GM23338 (cell line): ENCODE measurements at regions not wholly inside any gene's neighbourhood (a gene's known extent, or its start where the extent isn't known, plus 50 kb on each side); places are given as distances from the start of the nearest gene placed in this dataset.

Experiments used
- ATAC-seq: fragments of 200-7000 bp; cut with Tn5 transposase; 3 replicates; pipeline ENCODE4 v1.9.1; 2020
- DNase-seq: peaks from one replicate; pipeline ENCODE4 v3.0.0-alpha.2; 2015; ENCODE audit warnings: low spot score
- H2AFZ ChIP-seq: fragments of 200-600 bp; sonication (generic); 2 replicates; pipeline ENCODE4 v1.8.0; 2016; ENCODE audit warnings: antibody characterized with exemption, mild to moderate bottlenecking, moderate library complexity
- H3F3A ChIP-seq: fragments of 200-600 bp; sonication (generic); replicated peaks from 2 replicates; pipeline ENCODE4 v1.8.0; 2017; ENCODE audit warnings: antibody characterized with exemption, mixed run types, low read depth
- H3K27ac ChIP-seq: fragments of 200-600 bp; sonication (generic); 2 replicates; pipeline ENCODE4 v1.6.1; 2016; ENCODE audit warnings: low read depth
- H3K27me3 ChIP-seq: fragments of 200-600 bp; sonication (generic); 2 replicates; pipeline ENCODE4 v1.8.0; 2016; ENCODE audit warnings: mild to moderate bottlenecking, mixed run types, moderate library complexity; ENCODE audit not compliant: insufficient read depth
- H3K36me3 ChIP-seq: fragments of 200-600 bp; sonication (generic); 2 replicates; pipeline ENCODE4 v1.8.0; 2016; ENCODE audit warnings: mild to moderate bottlenecking; ENCODE audit not compliant: insufficient read depth
- H3K4me1 ChIP-seq: fragments of 200-600 bp; sonication (generic); 2 replicates; pipeline ENCODE4 v1.8.0; 2016; ENCODE audit warnings: mild to moderate bottlenecking, moderate library complexity; ENCODE audit not compliant: insufficient read depth
- H3K4me2 ChIP-seq: fragments of 200-600 bp; sonication (generic); 2 replicates; pipeline ENCODE4 v1.7.1; 2017; ENCODE audit warnings: mixed run types
- H3K4me3 ChIP-seq: fragments of 200-600 bp; sonication (generic); 2 replicates; pipeline ENCODE4 v1.6.1; 2016; ENCODE audit warnings: mixed run types
- H3K79me2 ChIP-seq: fragments of 200-600 bp; sonication (generic); replicated peaks from 2 replicates; pipeline ENCODE4 v1.8.0; 2017; ENCODE audit warnings: mild to moderate bottlenecking; ENCODE audit not compliant: insufficient read depth
- H3K9me2 ChIP-seq: fragments of 200-600 bp; sonication (generic); 2 replicates; pipeline ENCODE4 v1.8.0; 2017; ENCODE audit not compliant: insufficient read depth
- H4K20me1 ChIP-seq: fragments of 200-600 bp; sonication (generic); replicated peaks from 2 replicates; pipeline ENCODE4 v1.8.0; 2017; ENCODE audit warnings: mild to moderate bottlenecking; ENCODE audit not compliant: insufficient read depth
- H3K27ac Mint-ChIP-seq: 2 replicates; pipeline ENCODE4 v1.8.0; 2020; ENCODE audit warnings: inconsistent platforms, mild to moderate bottlenecking, moderate library complexity, mixed read lengths
- H3K27me3 Mint-ChIP-seq: 3 replicates; pipeline ENCODE4 v1.8.0; 2022; ENCODE audit warnings: low read depth, mild to moderate bottlenecking, moderate library complexity, mixed read lengths, inconsistent platforms; ENCODE audit not compliant: insufficient read depth, poor library complexity
- H3K36me3 Mint-ChIP-seq: 3 replicates; pipeline ENCODE4 v1.8.0; 2021; ENCODE audit warnings: low read depth, mild to moderate bottlenecking, inconsistent platforms, moderate library complexity, mixed read lengths
- H3K4me1 Mint-ChIP-seq: 3 replicates; pipeline ENCODE4 v1.8.0; 2020; ENCODE audit warnings: mild to moderate bottlenecking, inconsistent platforms, mixed read lengths
- H3K4me3 Mint-ChIP-seq: 3 replicates; pipeline ENCODE4 v1.8.0; 2021; ENCODE audit warnings: moderate library complexity, mild to moderate bottlenecking, inconsistent platforms, mixed read lengths
- H3K9me3 Mint-ChIP-seq: 3 replicates; pipeline ENCODE4 v1.8.0; 2020; ENCODE audit warnings: moderate library complexity, mild to moderate bottlenecking, inconsistent platforms, mixed read lengths
- CREB1 ChIP-seq: fragments of 250-450 bp; sonication (Bioruptor Pico); IDR thresholded peaks from 2 replicates; pipeline ENCODE4 v1.5.0; 2020; ENCODE audit warnings: low read depth, mild to moderate bottlenecking, moderate library complexity
- ETS1 ChIP-seq: IDR thresholded peaks from 2 replicates; pipeline ENCODE4 v1.6.1; 2016; ENCODE audit warnings: antibody characterized with exemption
- JUNB ChIP-seq: IDR thresholded peaks from one replicate; pipeline ENCODE4 v1.6.1; 2016; ENCODE audit warnings: antibody characterized with exemption; ENCODE audit not compliant: unreplicated experiment
- NANOG ChIP-seq: IDR thresholded peaks from 2 replicates; pipeline ENCODE4 v1.6.1; 2016; ENCODE audit warnings: antibody characterized with exemption, borderline replicate concordance
- POLR2AphosphoS5 ChIP-seq: IDR thresholded peaks from 2 replicates; pipeline ENCODE4 v1.6.1; 2016; ENCODE audit warnings: antibody characterized with exemption, low read depth
- REST ChIP-seq: IDR thresholded peaks from one replicate; pipeline ENCODE4 v1.6.1; 2018; ENCODE audit warnings: antibody characterized with exemption; ENCODE audit not compliant: unreplicated experiment
- STAT1 ChIP-seq: IDR thresholded peaks from one replicate; pipeline ENCODE4 v1.6.1; 2016; ENCODE audit warnings: antibody characterized with exemption; ENCODE audit not compliant: unreplicated experiment
- ZNF114 ChIP-seq: fragments of 250-450 bp; sonication (Bioruptor Pico); IDR thresholded peaks from 2 replicates; pipeline ENCODE4 v1.5.0; 2020; ENCODE audit warnings: mild to moderate bottlenecking, moderate library complexity
- ZNF331 ChIP-seq: fragments of 250-450 bp; sonication (Bioruptor Pico); IDR thresholded peaks from 2 replicates; pipeline ENCODE4 v1.5.0; 2020; ENCODE audit warnings: low read depth, mild to moderate bottlenecking, moderate library complexity
- TF ChIP-seq, protein P1 (sequence below), 2 experiments: fragments of 200-600 bp in 1 of 2; sonication (generic) in 1 of 2; conservative IDR thresholded peaks; 2 replicates each; pipeline versions ENCODE4 v1.5.1 to v1.6.1; 2016 to 2017; ENCODE audit warnings: antibody characterized with exemption in 2 of 2, low read depth in 2 of 2, mild to moderate bottlenecking in 2 of 2, moderate library complexity in 1 of 2
- TF ChIP-seq, protein P2 (sequence below): fragments of 250-450 bp; sonication (Bioruptor Pico); IDR thresholded peaks from 2 replicates; pipeline ENCODE4 v1.5.0; 2020; ENCODE audit warnings: mild to moderate bottlenecking, moderate library complexity

DNA sequence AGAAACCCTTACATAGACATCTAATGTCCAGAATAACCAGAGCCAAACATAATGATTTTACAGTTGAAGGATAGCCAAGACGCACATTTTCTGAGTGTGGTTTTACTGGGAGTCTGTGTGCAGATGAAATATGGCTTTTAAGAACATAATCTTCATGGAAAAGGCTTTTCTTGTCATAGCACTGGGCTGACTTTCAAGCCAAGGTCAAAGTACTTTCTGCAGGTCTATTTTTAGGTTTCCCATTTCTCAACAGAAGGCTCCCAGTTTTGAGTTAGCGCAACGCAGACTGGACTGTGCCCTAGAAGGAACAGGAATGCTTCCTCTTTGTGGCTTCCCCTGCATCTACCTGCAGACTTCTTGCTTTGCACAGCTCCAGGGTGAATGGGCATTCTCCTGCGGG, 92.3 kb upstream of the UPP2 start:
- H2AFZ ChIP-seq = peak overlapping the region; percentile 7; the same call in 1 of the 2 replicates
- no peaks in the 10 kb centered on the region for H3K36me3 Mint-ChIP-seq
- no peak overlapping the region for H3K4me3 Mint-ChIP-seq
- TF ChIP-seq, protein P1, sequence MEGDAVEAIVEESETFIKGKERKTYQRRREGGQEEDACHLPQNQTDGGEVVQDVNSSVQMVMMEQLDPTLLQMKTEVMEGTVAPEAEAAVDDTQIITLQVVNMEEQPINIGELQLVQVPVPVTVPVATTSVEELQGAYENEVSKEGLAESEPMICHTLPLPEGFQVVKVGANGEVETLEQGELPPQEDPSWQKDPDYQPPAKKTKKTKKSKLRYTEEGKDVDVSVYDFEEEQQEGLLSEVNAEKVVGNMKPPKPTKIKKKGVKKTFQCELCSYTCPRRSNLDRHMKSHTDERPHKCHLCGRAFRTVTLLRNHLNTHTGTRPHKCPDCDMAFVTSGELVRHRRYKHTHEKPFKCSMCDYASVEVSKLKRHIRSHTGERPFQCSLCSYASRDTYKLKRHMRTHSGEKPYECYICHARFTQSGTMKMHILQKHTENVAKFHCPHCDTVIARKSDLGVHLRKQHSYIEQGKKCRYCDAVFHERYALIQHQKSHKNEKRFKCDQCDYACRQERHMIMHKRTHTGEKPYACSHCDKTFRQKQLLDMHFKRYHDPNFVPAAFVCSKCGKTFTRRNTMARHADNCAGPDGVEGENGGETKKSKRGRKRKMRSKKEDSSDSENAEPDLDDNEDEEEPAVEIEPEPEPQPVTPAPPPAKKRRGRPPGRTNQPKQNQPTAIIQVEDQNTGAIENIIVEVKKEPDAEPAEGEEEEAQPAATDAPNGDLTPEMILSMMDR (conservative IDR thresholded peaks at IDR 0.05; ENCODE audit: low read depth in 2 of 2) = no peak
- TF ChIP-seq ZNF331 (CRISPR knock-in tag) (no peak), REST (no peak), NANOG (no peak), ETS1 (no peak), JUNB (no peak), ZNF114 (CRISPR knock-in tag) (no peak), CREB1 (CRISPR knock-in tag) (no peak), STAT1 (no peak), POLR2AphosphoS5 (no peak)
- TF ChIP-seq, protein P2, sequence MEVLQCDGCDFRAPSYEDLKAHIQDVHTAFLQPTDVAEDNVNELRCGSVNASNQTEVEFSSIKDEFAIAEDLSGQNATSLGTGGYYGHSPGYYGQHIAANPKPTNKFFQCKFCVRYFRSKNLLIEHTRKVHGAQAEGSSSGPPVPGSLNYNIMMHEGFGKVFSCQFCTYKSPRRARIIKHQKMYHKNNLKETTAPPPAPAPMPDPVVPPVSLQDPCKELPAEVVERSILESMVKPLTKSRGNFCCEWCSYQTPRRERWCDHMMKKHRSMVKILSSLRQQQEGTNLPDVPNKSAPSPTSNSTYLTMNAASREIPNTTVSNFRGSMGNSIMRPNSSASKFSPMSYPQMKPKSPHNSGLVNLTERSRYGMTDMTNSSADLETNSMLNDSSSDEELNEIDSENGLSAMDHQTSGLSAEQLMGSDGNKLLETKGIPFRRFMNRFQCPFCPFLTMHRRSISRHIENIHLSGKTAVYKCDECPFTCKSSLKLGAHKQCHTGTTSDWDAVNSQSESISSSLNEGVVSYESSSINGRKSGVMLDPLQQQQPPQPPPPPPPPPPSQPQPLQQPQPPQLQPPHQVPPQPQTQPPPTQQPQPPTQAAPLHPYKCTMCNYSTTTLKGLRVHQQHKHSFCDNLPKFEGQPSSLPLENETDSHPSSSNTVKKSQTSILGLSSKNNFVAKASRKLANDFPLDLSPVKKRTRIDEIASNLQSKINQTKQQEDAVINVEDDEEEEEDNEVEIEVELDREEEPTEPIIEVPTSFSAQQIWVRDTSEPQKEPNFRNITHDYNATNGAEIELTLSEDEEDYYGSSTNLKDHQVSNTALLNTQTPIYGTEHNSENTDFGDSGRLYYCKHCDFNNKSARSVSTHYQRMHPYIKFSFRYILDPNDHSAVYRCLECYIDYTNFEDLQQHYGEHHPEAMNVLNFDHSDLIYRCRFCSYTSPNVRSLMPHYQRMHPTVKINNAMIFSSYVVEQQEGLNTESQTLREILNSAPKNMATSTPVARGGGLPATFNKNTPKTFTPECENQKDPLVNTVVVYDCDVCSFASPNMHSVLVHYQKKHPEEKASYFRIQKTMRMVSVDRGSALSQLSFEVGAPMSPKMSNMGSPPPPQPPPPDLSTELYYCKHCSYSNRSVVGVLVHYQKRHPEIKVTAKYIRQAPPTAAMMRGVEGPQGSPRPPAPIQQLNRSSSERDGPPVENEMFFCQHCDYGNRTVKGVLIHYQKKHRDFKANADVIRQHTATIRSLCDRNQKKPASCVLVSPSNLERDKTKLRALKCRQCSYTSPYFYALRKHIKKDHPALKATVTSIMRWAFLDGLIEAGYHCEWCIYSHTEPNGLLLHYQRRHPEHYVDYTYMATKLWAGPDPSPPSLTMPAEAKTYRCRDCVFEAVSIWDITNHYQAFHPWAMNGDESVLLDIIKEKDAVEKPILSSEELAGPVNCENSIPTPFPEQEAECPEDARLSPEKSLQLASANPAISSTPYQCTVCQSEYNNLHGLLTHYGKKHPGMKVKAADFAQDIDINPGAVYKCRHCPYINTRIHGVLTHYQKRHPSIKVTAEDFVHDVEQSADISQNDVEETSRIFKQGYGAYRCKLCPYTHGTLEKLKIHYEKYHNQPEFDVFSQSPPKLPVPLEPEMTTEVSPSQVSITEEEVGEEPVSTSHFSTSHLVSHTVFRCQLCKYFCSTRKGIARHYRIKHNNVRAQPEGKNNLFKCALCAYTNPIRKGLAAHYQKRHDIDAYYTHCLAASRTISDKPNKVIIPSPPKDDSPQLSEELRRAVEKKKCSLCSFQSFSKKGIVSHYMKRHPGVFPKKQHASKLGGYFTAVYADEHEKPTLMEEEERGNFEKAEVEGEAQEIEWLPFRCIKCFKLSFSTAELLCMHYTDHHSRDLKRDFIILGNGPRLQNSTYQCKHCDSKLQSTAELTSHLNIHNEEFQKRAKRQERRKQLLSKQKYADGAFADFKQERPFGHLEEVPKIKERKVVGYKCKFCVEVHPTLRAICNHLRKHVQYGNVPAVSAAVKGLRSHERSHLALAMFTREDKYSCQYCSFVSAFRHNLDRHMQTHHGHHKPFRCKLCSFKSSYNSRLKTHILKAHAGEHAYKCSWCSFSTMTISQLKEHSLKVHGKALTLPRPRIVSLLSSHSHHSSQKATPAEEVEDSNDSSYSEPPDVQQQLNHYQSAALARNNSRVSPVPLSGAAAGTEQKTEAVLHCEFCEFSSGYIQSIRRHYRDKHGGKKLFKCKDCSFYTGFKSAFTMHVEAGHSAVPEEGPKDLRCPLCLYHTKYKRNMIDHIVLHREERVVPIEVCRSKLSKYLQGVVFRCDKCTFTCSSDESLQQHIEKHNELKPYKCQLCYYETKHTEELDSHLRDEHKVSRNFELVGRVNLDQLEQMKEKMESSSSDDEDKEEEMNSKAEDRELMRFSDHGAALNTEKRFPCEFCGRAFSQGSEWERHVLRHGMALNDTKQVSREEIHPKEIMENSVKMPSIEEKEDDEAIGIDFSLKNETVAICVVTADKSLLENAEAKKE (CRISPR knock-in tag) = no peak
- no peaks in the 10 kb centered on the region for H3K9me3 Mint-ChIP-seq
- H3K27ac Mint-ChIP-seq = no peak overlapping the region
- no peaks in the 10 kb centered on the region for H4K20me1 ChIP-seq
- no peaks in the 10 kb centered on the region for H3K27me3 ChIP-seq
- peaks cover 7% of the 10 kb centered on the region for H3K4me1 ChIP-seq
- no peak overlapping the region for H3K4me3 ChIP-seq
- no peaks in the 10 kb centered on the region for H3K36me3 ChIP-seq
- H3K27me3 Mint-ChIP-seq = no peaks in the 10 kb centered on the region
- DNase-seq (no peak), ATAC-seq (no peak)
- H3K27ac ChIP-seq = no peak overlapping the region
- H3K79me2 ChIP-seq = no peaks in the 10 kb centered on the region
- H3K9me2 ChIP-seq = no peaks in the 10 kb centered on the region
- peaks cover 24% of the 10 kb centered on the region for H3K4me1 Mint-ChIP-seq
- no peaks in the 10 kb centered on the region for H3F3A ChIP-seq
- no peak overlapping the region for H3K4me2 ChIP-seq
